WTC11 (cell line): ENCODE measurements at regions not wholly inside any gene's neighbourhood (a gene's known extent, or its start where the extent isn't known, plus 50 kb on each side); places are given as distances from the start of the nearest gene placed in this dataset.

Experiments
- ATAC-seq: fragments of 200-7000 bp; cut with Tn5 transposase; 2 replicates; pipeline ENCODE4 v1.10.0; 2021; ENCODE audit warnings: mild to moderate bottlenecking, moderate library complexity
- CTCF ChIA-PET: fragments of 300-600 bp; sonication (Branson Sonifier 250); formaldehyde crosslinking; loops from one replicate; lab custom pipeline; 2021; ENCODE audit warnings: antibody characterized with exemption; lab: Charles Lee
- POLR2A ChIA-PET: fragments of 350-600 bp; sonication (Branson Sonifier 250); formaldehyde crosslinking; loops from one replicate; lab custom pipeline; 2021; ENCODE audit warnings: antibody characterized with exemption; lab: Charles Lee
- DNase-seq: peaks from one replicate; pipeline ENCODE4 v3.0.0; 2021; ENCODE audit warnings: low spot score
- H3K27ac Mint-ChIP-seq: 2 replicates; pipeline ENCODE4 v1.8.0; 2021; ENCODE audit warnings: mixed read lengths
- H3K27me3 Mint-ChIP-seq: 2 replicates; pipeline ENCODE4 v1.8.0; 2021; ENCODE audit warnings: low read depth, mild to moderate bottlenecking, moderate library complexity, mixed read lengths
- H3K36me3 Mint-ChIP-seq: 2 replicates; pipeline ENCODE4 v1.8.0; 2021; ENCODE audit warnings: mixed read lengths
- H3K4me1 Mint-ChIP-seq: 2 replicates; pipeline ENCODE4 v1.8.0; 2022; ENCODE audit warnings: mixed read lengths
- H3K4me3 Mint-ChIP-seq: 2 replicates; pipeline ENCODE4 v1.8.0; 2021; ENCODE audit warnings: mild to moderate bottlenecking, moderate library complexity, mixed read lengths
- H3K9me3 Mint-ChIP-seq: 2 replicates; pipeline ENCODE4 v1.8.0; 2021; ENCODE audit warnings: mixed read lengths
- ATF6 ChIP-seq: sonication (generic); formaldehyde crosslinking; IDR thresholded peaks from 2 replicates; pipeline ENCODE4 v1.8.1; 2023; ENCODE audit warnings: mild to moderate bottlenecking, missing genetic modification reagents
- CTCF ChIP-seq: fragments of 200-600 bp; IDR thresholded peaks from 2 replicates; pipeline ENCODE4 v1.8.0; 2022; ENCODE audit warnings: antibody characterized with exemption
- EMX1 ChIP-seq: fragments of 250-450 bp; sonication (Bioruptor Pico); IDR thresholded peaks from 2 replicates; pipeline ENCODE4 v1.8.0; 2021; ENCODE audit warnings: mild to moderate bottlenecking
- ESRRA ChIP-seq: sonication (generic); formaldehyde crosslinking; IDR thresholded peaks from 2 replicates; pipeline ENCODE4 v1.8.1; 2022; ENCODE audit warnings: mild to moderate bottlenecking, missing genetic modification reagents, borderline replicate concordance
- FOXJ3 ChIP-seq: sonication (generic); formaldehyde crosslinking; IDR thresholded peaks from 2 replicates; pipeline ENCODE4 v1.9.0; 2021; ENCODE audit warnings: missing genetic modification reagents, mild to moderate bottlenecking, borderline replicate concordance
- MLX ChIP-seq: sonication (generic); formaldehyde crosslinking; IDR thresholded peaks from 2 replicates; pipeline ENCODE4 v1.8.1; 2023; ENCODE audit warnings: mild to moderate bottlenecking, missing genetic modification reagents, moderate library complexity
- NR2C2 ChIP-seq: sonication (generic); formaldehyde crosslinking; IDR thresholded peaks from 2 replicates; pipeline ENCODE4 v1.8.0; 2022; ENCODE audit warnings: mild to moderate bottlenecking, missing genetic modification reagents
- PRRX2 ChIP-seq: fragments of 250-450 bp; sonication (Bioruptor Pico); IDR thresholded peaks from 2 replicates; pipeline ENCODE4 v1.8.0; 2021; ENCODE audit warnings: mild to moderate bottlenecking
- STAT6 ChIP-seq: sonication (generic); formaldehyde crosslinking; conservative IDR thresholded peaks from 2 replicates; pipeline ENCODE4 v1.8.1; 2023; ENCODE audit warnings: mild to moderate bottlenecking, low read depth, missing genetic modification reagents, moderate library complexity
- USF1 ChIP-seq: sonication (generic); formaldehyde crosslinking; IDR thresholded peaks from 2 replicates; pipeline ENCODE4 v1.8.0; 2022; ENCODE audit warnings: mild to moderate bottlenecking, missing genetic modification reagents
- ZNF263 ChIP-seq: sonication (generic); formaldehyde crosslinking; IDR thresholded peaks from 2 replicates; pipeline ENCODE4 v1.8.1; 2022; ENCODE audit warnings: low read depth, mild to moderate bottlenecking, moderate library complexity, missing genetic modification reagents
- ZNF512 ChIP-seq: sonication (generic); formaldehyde crosslinking; IDR thresholded peaks from 2 replicates; pipeline ENCODE4 v1.8.1; 2022; ENCODE audit warnings: missing genetic modification reagents, borderline replicate concordance
- TF ChIP-seq, protein P1 (sequence below): sonication (generic); formaldehyde crosslinking; IDR thresholded peaks from 2 replicates; pipeline ENCODE4 v1.8.1; 2022; ENCODE audit warnings: low read depth, missing genetic modification reagents, borderline replicate concordance
- TF ChIP-seq, protein P2 (sequence below): sonication (generic); formaldehyde crosslinking; IDR thresholded peaks from 2 replicates; pipeline ENCODE4 v1.8.1; 2023; ENCODE audit warnings: mild to moderate bottlenecking, missing genetic modification reagents
- TF ChIP-seq, protein P3 (sequence below): sonication (generic); formaldehyde crosslinking; IDR thresholded peaks from 2 replicates; pipeline ENCODE4 v1.8.0; 2023; ENCODE audit warnings: mild to moderate bottlenecking, missing genetic modification reagents
- TF ChIP-seq, protein P4 (sequence below): sonication (generic); formaldehyde crosslinking; conservative IDR thresholded peaks from 2 replicates; pipeline ENCODE4 v1.8.1; 2022; ENCODE audit warnings: mild to moderate bottlenecking, missing genetic modification reagents

GRCh38 chr5:124121198-124121597 lies 609.2 kb downstream of the CSNK1G3 start:
- H3K4me3 Mint-ChIP-seq, result no peak overlapping the region
- TF ChIP-seq FOXJ3 (CRISPR knock-in tag) (no peak), NR2C2 (no peak), PRRX2 (no peak), CTCF (no peak), USF1 (CRISPR knock-in tag) (no peak)
- TF ChIP-seq, protein P1, sequence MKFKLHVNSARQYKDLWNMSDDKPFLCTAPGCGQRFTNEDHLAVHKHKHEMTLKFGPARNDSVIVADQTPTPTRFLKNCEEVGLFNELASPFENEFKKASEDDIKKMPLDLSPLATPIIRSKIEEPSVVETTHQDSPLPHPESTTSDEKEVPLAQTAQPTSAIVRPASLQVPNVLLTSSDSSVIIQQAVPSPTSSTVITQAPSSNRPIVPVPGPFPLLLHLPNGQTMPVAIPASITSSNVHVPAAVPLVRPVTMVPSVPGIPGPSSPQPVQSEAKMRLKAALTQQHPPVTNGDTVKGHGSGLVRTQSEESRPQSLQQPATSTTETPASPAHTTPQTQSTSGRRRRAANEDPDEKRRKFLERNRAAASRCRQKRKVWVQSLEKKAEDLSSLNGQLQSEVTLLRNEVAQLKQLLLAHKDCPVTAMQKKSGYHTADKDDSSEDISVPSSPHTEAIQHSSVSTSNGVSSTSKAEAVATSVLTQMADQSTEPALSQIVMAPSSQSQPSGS (CRISPR knock-in tag), result no peak
- POLR2A ChIA-PET, result no interaction called here
- H3K4me1 Mint-ChIP-seq, result peaks cover 8% of the 10 kb centered on the region
- CTCF ChIA-PET, result no interaction called here
- DNase-seq (no peak), ATAC-seq (no peak)
- H3K27me3 Mint-ChIP-seq, result no peaks in the 10 kb centered on the region
- no peaks in the 10 kb centered on the region for H3K36me3 Mint-ChIP-seq
- no peak overlapping the region for H3K27ac Mint-ChIP-seq
- H3K9me3 Mint-ChIP-seq, result peaks cover 22% of the 10 kb centered on the region

DNA sequence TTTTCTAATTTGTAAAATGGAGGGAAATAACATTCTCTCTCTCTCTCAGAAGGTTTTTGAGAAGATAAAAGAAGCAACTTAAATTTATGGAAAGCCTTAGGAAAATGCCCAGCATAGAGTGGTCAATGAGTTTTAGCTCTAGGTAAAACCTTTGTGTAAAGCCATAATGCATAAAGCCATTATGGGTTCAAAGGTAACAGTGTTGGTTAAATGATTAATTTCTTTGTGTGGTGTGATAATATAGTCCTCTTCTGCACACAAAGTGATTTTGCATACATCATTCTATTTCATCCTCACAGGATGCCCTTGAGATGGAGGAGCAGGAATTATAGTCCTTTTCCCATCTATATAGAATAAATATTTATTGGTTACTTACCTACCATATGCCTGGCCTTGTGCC lies 602.9 kb downstream of the CSNK1G3 start:
- TF ChIP-seq MLX (CRISPR knock-in tag), result no peak
- TF ChIP-seq, protein P2, sequence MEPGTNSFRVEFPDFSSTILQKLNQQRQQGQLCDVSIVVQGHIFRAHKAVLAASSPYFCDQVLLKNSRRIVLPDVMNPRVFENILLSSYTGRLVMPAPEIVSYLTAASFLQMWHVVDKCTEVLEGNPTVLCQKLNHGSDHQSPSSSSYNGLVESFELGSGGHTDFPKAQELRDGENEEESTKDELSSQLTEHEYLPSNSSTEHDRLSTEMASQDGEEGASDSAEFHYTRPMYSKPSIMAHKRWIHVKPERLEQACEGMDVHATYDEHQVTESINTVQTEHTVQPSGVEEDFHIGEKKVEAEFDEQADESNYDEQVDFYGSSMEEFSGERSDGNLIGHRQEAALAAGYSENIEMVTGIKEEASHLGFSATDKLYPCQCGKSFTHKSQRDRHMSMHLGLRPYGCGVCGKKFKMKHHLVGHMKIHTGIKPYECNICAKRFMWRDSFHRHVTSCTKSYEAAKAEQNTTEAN (CRISPR knock-in tag), result no peak
- TF ChIP-seq ZNF263 (CRISPR knock-in tag), result no peak
- no peak for TF ChIP-seq STAT6 (CRISPR knock-in tag)
- TF ChIP-seq, protein P3, sequence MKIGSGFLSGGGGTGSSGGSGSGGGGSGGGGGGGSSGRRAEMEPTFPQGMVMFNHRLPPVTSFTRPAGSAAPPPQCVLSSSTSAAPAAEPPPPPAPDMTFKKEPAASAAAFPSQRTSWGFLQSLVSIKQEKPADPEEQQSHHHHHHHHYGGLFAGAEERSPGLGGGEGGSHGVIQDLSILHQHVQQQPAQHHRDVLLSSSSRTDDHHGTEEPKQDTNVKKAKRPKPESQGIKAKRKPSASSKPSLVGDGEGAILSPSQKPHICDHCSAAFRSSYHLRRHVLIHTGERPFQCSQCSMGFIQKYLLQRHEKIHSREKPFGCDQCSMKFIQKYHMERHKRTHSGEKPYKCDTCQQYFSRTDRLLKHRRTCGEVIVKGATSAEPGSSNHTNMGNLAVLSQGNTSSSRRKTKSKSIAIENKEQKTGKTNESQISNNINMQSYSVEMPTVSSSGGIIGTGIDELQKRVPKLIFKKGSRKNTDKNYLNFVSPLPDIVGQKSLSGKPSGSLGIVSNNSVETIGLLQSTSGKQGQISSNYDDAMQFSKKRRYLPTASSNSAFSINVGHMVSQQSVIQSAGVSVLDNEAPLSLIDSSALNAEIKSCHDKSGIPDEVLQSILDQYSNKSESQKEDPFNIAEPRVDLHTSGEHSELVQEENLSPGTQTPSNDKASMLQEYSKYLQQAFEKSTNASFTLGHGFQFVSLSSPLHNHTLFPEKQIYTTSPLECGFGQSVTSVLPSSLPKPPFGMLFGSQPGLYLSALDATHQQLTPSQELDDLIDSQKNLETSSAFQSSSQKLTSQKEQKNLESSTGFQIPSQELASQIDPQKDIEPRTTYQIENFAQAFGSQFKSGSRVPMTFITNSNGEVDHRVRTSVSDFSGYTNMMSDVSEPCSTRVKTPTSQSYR (CRISPR knock-in tag), result no peak
- no peak for TF ChIP-seq ESRRA
- no peak for TF ChIP-seq EMX1 (CRISPR knock-in tag)
- no peak for TF ChIP-seq ZNF512 (CRISPR knock-in tag)
- no peak for TF ChIP-seq ATF6 (CRISPR knock-in tag)
- TF ChIP-seq, protein P4, sequence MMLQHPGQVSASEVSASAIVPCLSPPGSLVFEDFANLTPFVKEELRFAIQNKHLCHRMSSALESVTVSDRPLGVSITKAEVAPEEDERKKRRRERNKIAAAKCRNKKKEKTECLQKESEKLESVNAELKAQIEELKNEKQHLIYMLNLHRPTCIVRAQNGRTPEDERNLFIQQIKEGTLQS (CRISPR knock-in tag), result no peak
- TF ChIP-seq, all 79 proteins: peak for 0
- no peaks in the 10 kb centered on the region for H3K27me3 Mint-ChIP-seq
- DNase-seq, result no peak
- peaks cover 5% of the 10 kb centered on the region; the same call in 1 of the 2 replicates for H3K9me3 Mint-ChIP-seq
- ChIA-PET POLR2A (no interaction called here), CTCF (no interaction called here)
- H3K4me1 Mint-ChIP-seq, result peaks cover 18% of the 10 kb centered on the region
- H3K4me3 Mint-ChIP-seq, result no peak overlapping the region
- ATAC-seq, result no peak
- no peak overlapping the region for H3K27ac Mint-ChIP-seq
- peaks cover 6% of the 10 kb centered on the region; the same call in 1 of the 2 replicates for H3K36me3 Mint-ChIP-seq
